ENCODE measurements at regions not wholly inside any gene's neighbourhood (a gene's known extent, or its start where the extent isn't known, plus 50 kb on each side); places are given as distances from the start of the nearest gene placed in this dataset.

- no peaks in the 10 kb centered on the region for H3K9me3 Mint-ChIP-seq (ENCODE audit: unreplicated experiment)
- POLR2A ChIA-PET: no interaction called here
- TF ChIP-seq CTCF (IDR thresholded peaks at IDR 0.05; ENCODE audit: insufficient read depth in 1 of 2, low read depth in 1 of 2, low read length in 1 of 2, severe bottlenecking in 1 of 2, unreplicated experiment in 1 of 2): no peak
- intact Hi-C loops (cut with micrococcal nuclease; ENCODE audit: unreplicated experiment): no loop called here
- no peak overlapping the region for H3K27ac Mint-ChIP-seq (ENCODE audit: unreplicated experiment)
- H3K4me1 Mint-ChIP-seq (ENCODE audit: low read depth, unreplicated experiment): no peaks in the 10 kb centered on the region
- BruUV-seq (replicated peaks): no TSS peak
- H3K36me3 ChIP-seq (ENCODE audit: control insufficient read depth, insufficient read depth, low read length): no peaks in the 10 kb centered on the region
- H3K4me3 Mint-ChIP-seq (ENCODE audit: unreplicated experiment): no peak overlapping the region
- no peaks in the 10 kb centered on the region for H3K36me3 Mint-ChIP-seq (ENCODE audit: insufficient read depth, unreplicated experiment)
- CTCF ChIA-PET: no interaction called here
- DNase-seq: no peak
- no peaks in the 10 kb centered on the region for H3K27me3 ChIP-seq (replicated peaks; ENCODE audit: control insufficient read depth, insufficient read depth, low read length)
- H3K9me3 ChIP-seq: no peaks in the 10 kb centered on the region
- no peaks in the 10 kb centered on the region for H3K27me3 Mint-ChIP-seq (ENCODE audit: insufficient read depth, unreplicated experiment)
- no peaks in the 10 kb centered on the region for H3K4me1 ChIP-seq
- H3K4me3 ChIP-seq (ENCODE audit: low read depth, low read length): no peak overlapping the region
Observed at GRCh38 chr11:28472904-28473303, 364.7 kb downstream of the METTL15 start.

GRCh38 chr11:28471537-28471936, 363.3 kb downstream of the METTL15 start:
- intact Hi-C loops (cut with micrococcal nuclease; ENCODE audit: unreplicated experiment): no loop called here
- Histone ChIP-seq H3K27me3 (replicated peaks; ENCODE audit: control insufficient read depth, insufficient read depth, low read length) (no peaks in the 10 kb centered on the region), H3K36me3 (ENCODE audit: control insufficient read depth, insufficient read depth, low read length) (no peaks in the 10 kb centered on the region), H3K9me3 (no peaks in the 10 kb centered on the region), H3K4me3 (ENCODE audit: low read depth, low read length) (no peak overlapping the region), H3K4me1 (no peaks in the 10 kb centered on the region)
- H3K27me3 Mint-ChIP-seq (ENCODE audit: insufficient read depth, unreplicated experiment): no peaks in the 10 kb centered on the region
- CTCF ChIA-PET: no interaction called here
- TF ChIP-seq CTCF (IDR thresholded peaks at IDR 0.05; ENCODE audit: insufficient read depth in 1 of 2, low read depth in 1 of 2, low read length in 1 of 2, severe bottlenecking in 1 of 2, unreplicated experiment in 1 of 2): no peak
- H3K27ac Mint-ChIP-seq (ENCODE audit: unreplicated experiment): no peak overlapping the region
- H3K9me3 Mint-ChIP-seq (ENCODE audit: unreplicated experiment): no peaks in the 10 kb centered on the region
- POLR2A ChIA-PET: no interaction called here
- no peaks in the 10 kb centered on the region for H3K36me3 Mint-ChIP-seq (ENCODE audit: insufficient read depth, unreplicated experiment)
- BruUV-seq (replicated peaks): no TSS peak
- no peaks in the 10 kb centered on the region for H3K4me1 Mint-ChIP-seq (ENCODE audit: low read depth, unreplicated experiment)
- no peak overlapping the region for H3K4me3 Mint-ChIP-seq (ENCODE audit: unreplicated experiment)
- no peak for DNase-seq

GRCh38 chr11:28470180-28470579, 362.0 kb downstream of the METTL15 start:
- peaks cover 4% of the 10 kb centered on the region for H3K9me3 Mint-ChIP-seq (ENCODE audit: unreplicated experiment)
- BruUV-seq (replicated peaks): no TSS peak
- no peaks in the 10 kb centered on the region for H3K36me3 ChIP-seq (ENCODE audit: control insufficient read depth, insufficient read depth, low read length)
- peaks cover 2% of the 10 kb centered on the region for H3K4me1 Mint-ChIP-seq (ENCODE audit: low read depth, unreplicated experiment)
- H3K4me1 ChIP-seq: no peaks in the 10 kb centered on the region
- no peak for DNase-seq
- no peak overlapping the region for H3K27ac Mint-ChIP-seq (ENCODE audit: unreplicated experiment)
- H3K9me3 ChIP-seq: no peaks in the 10 kb centered on the region
- H3K27me3 Mint-ChIP-seq (ENCODE audit: insufficient read depth, unreplicated experiment): no peaks in the 10 kb centered on the region
- no peak overlapping the region for H3K4me3 ChIP-seq (ENCODE audit: low read depth, low read length)
- peak in 1 of 2 experiments; percentile 22 for TF ChIP-seq CTCF (IDR thresholded peaks at IDR 0.05; ENCODE audit: insufficient read depth in 1 of 2, low read depth in 1 of 2, low read length in 1 of 2, severe bottlenecking in 1 of 2, unreplicated experiment in 1 of 2)
- no peaks in the 10 kb centered on the region for H3K36me3 Mint-ChIP-seq (ENCODE audit: insufficient read depth, unreplicated experiment)
- intact Hi-C loops (cut with micrococcal nuclease; ENCODE audit: unreplicated experiment): no loop called here
- no peaks in the 10 kb centered on the region for H3K27me3 ChIP-seq (replicated peaks; ENCODE audit: control insufficient read depth, insufficient read depth, low read length)
- ChIA-PET CTCF (no interaction called here), POLR2A (no interaction called here)
- no peak overlapping the region for H3K4me3 Mint-ChIP-seq (ENCODE audit: unreplicated experiment)

Data from Caco-2 (cell line).